Left ventricle myocardium inferior (tissue), 1 donor: ENCODE measurements at regions not wholly inside any gene's neighbourhood (a gene's known extent, or its start where the extent isn't known, plus 50 kb on each side); places are given as distances from the start of the nearest gene placed in this dataset.

Experiments used
- DNase-seq: peaks from one replicate; pipeline ENCODE4 v3.0.0-alpha.2; 2020
- H3K27ac ChIP-seq: fragments of 200-600 bp; replicated peaks from 2 replicates; pipeline ENCODE4 v1.8.0; 2021
- H3K27me3 ChIP-seq: fragments of 200-600 bp; 2 replicates; pipeline ENCODE4 v1.8.0; 2021; ENCODE audit warnings: low read depth
- H3K36me3 ChIP-seq: fragments of 200-600 bp; 2 replicates; pipeline ENCODE4 v1.8.0; 2021
- H3K4me1 ChIP-seq: fragments of 200-600 bp; 2 replicates; pipeline ENCODE4 v1.8.0; 2021
- H3K4me3 ChIP-seq: fragments of 200-600 bp; 2 replicates; pipeline ENCODE4 v1.8.0; 2021; ENCODE audit warnings: mild to moderate bottlenecking, moderate library complexity
- H3K9me3 ChIP-seq: fragments of 200-600 bp; replicated peaks from 2 replicates; pipeline ENCODE4 v1.8.0; 2021
- intact Hi-C: fragments of 100-400 bp; cut with micrococcal nuclease; formaldehyde crosslinking; loops from one replicate; pipeline ENCODE4 v1.11.0; 2022
- TF ChIP-seq, protein P1 (sequence below): fragments of 200-600 bp; IDR thresholded peaks from 2 replicates; pipeline ENCODE4 v1.8.0; 2021; ENCODE audit warnings: antibody characterized with exemption, mild to moderate bottlenecking, borderline replicate concordance
- donor health status: DM: no; HTN: yes; CAD: no; lungs with severe emphysema.

DNA sequence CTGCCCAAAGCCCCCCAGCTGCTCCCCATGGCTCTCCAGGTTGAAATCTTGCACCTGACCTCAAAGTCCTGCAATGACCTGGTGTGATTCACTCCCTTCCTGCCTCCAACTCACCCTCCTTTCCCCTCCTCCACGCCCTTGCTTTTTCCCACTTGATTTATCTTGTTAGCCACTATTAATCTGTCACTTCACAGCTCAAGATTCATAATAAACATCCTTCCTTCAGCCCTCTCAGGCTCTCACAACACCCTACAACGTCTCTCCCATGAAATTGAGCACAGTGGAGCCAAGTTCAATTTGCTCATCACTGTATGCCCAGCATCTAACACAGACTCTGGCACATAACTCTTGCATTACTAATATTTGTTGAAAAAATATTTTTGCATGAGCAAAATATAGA lies 85.6 kb upstream of the SLC35G4 start:
- TF ChIP-seq, protein P1, sequence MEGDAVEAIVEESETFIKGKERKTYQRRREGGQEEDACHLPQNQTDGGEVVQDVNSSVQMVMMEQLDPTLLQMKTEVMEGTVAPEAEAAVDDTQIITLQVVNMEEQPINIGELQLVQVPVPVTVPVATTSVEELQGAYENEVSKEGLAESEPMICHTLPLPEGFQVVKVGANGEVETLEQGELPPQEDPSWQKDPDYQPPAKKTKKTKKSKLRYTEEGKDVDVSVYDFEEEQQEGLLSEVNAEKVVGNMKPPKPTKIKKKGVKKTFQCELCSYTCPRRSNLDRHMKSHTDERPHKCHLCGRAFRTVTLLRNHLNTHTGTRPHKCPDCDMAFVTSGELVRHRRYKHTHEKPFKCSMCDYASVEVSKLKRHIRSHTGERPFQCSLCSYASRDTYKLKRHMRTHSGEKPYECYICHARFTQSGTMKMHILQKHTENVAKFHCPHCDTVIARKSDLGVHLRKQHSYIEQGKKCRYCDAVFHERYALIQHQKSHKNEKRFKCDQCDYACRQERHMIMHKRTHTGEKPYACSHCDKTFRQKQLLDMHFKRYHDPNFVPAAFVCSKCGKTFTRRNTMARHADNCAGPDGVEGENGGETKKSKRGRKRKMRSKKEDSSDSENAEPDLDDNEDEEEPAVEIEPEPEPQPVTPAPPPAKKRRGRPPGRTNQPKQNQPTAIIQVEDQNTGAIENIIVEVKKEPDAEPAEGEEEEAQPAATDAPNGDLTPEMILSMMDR: no peak
- no peaks in the 10 kb centered on the region for H3K9me3 ChIP-seq
- H3K36me3 ChIP-seq: no peaks in the 10 kb centered on the region
- no peak overlapping the region for H3K27ac ChIP-seq
- H3K27me3 ChIP-seq: peaks cover 7% of the 10 kb centered on the region
- intact Hi-C loops: no loop called here
- H3K4me3 ChIP-seq: no peak overlapping the region
- DNase-seq: no peak
- H3K4me1 ChIP-seq: no peaks in the 10 kb centered on the region

GRCh38 chr18:11522992-11523391 lies 86.4 kb upstream of the SLC35G4 start:
- Histone ChIP-seq H3K27me3 (peaks cover 7% of the 10 kb centered on the region), H3K4me1 (no peaks in the 10 kb centered on the region), H3K9me3 (no peaks in the 10 kb centered on the region), H3K4me3 (no peak overlapping the region), H3K36me3 (no peaks in the 10 kb centered on the region), H3K27ac (no peak overlapping the region)
- no peak for DNase-seq
- intact Hi-C loops: no loop called here
- TF ChIP-seq, protein P1: no peak

- intact Hi-C loops: no loop called here
- TF ChIP-seq, protein P1: no peak
- no peaks in the 10 kb centered on the region for H3K36me3 ChIP-seq
Measured at GRCh38 chr18:11521853-11522252, 87.5 kb upstream of the SLC35G4 start.

DNA sequence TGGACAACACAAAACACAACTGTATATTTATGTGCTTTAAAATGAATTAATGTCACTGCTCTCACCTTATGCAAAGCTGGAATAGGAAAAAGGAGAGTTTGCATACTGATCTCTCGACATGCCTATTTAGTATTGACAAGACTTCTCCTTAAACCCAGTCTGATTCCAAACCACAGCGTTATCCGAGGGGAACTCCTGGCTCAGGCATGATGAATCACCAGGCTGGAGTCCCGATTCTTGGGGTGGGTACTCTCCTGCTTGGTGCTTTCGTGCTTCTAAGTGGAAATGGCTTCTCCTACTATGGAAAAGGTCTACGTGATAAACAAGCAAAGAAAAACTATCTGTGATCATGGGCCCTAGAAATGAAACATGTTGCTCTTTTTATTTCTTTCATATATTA lies 88.9 kb upstream of the SLC35G4 start:
- H3K9me3 ChIP-seq: no peaks in the 10 kb centered on the region
- no peaks in the 10 kb centered on the region for H3K36me3 ChIP-seq
- intact Hi-C loops: no loop called here
- TF ChIP-seq, protein P1: no peak
- H3K4me1 ChIP-seq: no peaks in the 10 kb centered on the region
- H3K27me3 ChIP-seq: no peaks in the 10 kb centered on the region
- no peak overlapping the region for H3K27ac ChIP-seq
- no peak for DNase-seq
- H3K4me3 ChIP-seq: no peak overlapping the region

More at GRCh38 chr18:11521853-11522252, 87.5 kb upstream of the SLC35G4 start:
- Histone ChIP-seq H3K27me3 (no peaks in the 10 kb centered on the region), H3K4me1 (no peaks in the 10 kb centered on the region), H3K9me3 (no peaks in the 10 kb centered on the region), H3K27ac (no peak overlapping the region), H3K4me3 (no peak overlapping the region)
- DNase-seq: no peak

DNA sequence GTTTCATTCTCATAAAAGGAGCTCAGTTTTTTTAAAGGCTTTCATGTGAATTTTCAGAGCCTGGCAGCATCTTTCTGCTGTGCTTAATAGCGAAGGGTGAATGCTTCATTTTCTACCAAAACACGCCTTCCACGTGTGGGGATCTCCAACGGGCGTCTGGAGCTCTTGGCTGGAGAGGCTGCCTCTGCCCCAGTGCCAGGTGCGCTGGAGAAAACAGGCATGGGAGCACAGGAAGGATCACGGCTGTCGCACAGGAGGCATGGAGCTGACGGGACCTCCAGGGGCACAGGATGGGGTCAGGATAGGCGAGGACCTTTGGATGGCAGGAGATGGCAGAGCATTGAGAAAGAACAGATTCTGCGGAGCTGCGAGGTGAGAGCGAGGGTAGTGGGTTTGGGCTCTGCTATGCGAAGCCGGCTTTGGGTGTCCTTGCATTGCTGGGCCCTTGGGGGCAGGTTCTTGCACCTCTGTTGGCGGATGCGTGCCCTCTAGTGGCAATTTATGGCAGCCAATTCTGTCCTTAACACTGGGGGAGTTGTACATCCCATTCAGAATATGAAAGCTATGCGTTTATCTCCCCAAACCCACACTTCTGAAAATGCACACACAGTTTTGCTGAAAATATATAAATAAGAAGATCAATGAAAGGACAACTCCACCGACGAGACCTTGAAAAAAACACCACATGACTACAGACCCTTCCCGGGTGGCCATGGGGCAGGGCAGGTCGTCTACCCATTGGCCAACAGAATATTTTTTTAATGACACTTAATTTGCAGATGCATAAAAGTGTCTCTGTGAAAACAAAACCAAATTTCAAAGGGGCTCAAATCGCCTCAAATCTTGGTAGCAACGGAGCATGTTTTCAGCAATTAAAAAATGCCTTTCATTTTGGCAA lies 90.4 kb upstream of the SLC35G4 start:
- H3K4me1 ChIP-seq: no peaks in the 10 kb centered on the region
- TF ChIP-seq, protein P1: peak; percentile 70
- no peak overlapping the region for H3K4me3 ChIP-seq
- no peak for DNase-seq
- no peaks in the 10 kb centered on the region for H3K36me3 ChIP-seq
- intact Hi-C loops: no loop called here
- no peaks in the 10 kb centered on the region for H3K27me3 ChIP-seq
- H3K9me3 ChIP-seq: no peaks in the 10 kb centered on the region
- H3K27ac ChIP-seq: no peak overlapping the region
